GM12878 (cell line): ENCODE measurements at regions not wholly inside any gene's neighbourhood (a gene's known extent, or its start where the extent isn't known, plus 50 kb on each side); places are given as distances from the start of the nearest gene placed in this dataset.

Source experiments
- EZH2 ChIP-seq: IDR thresholded peaks from 2 replicates; pipeline ENCODE4 v1.6.1; 2012; ENCODE audit warnings: low read depth, mild to moderate bottlenecking, control low read depth, inconsistent platforms, low read length, borderline replicate concordance; ENCODE audit not compliant: control insufficient read depth
- NFYA ChIP-seq: IDR thresholded peaks from 2 replicates; pipeline ENCODE4 v1.6.1; 2011; ENCODE audit warnings: low read depth, mild to moderate bottlenecking, low read length, improper control_type of control experiment, borderline replicate concordance
- POLR2A ChIP-seq: IDR thresholded peaks from 2 replicates; pipeline ENCODE4 v1.6.1; 2011; ENCODE audit warnings: low read depth, mild to moderate bottlenecking, low read length
- POLR2AphosphoS5 ChIP-seq: IDR thresholded peaks from 2 replicates; pipeline ENCODE4 v1.6.1; 2011; ENCODE audit warnings: mild to moderate bottlenecking, low read length, inconsistent platforms
- RB1 ChIP-seq: fragments of 450-650 bp; formaldehyde crosslinking; IDR thresholded peaks from 2 replicates; pipeline ENCODE4 v1.6.1; 2017; ENCODE audit warnings: mild to moderate bottlenecking, borderline replicate concordance
- RELA ChIP-seq: fragments of 450-650 bp; IDR thresholded peaks from 2 replicates; pipeline ENCODE4 v1.8.0; 2014; ENCODE audit warnings: borderline replicate concordance; ENCODE audit not compliant: partially characterized antibody
- SRF ChIP-seq, 2 experiments: IDR thresholded peaks; 2 replicates each; pipeline ENCODE4 v1.6.1; 2011; ENCODE audit warnings: low read depth in 2 of 2, low read length in 2 of 2, mild to moderate bottlenecking in 1 of 2, moderate library complexity in 1 of 2
- YY1 ChIP-seq: IDR thresholded peaks from 2 replicates; pipeline ENCODE4 v1.6.1; 2011; ENCODE audit warnings: low read depth, mild to moderate bottlenecking, low read length
- ZNF207 ChIP-seq: fragments of 450-650 bp; IDR thresholded peaks from 2 replicates; pipeline ENCODE4 v1.6.1; 2014; ENCODE audit warnings: antibody characterized with exemption, mild to moderate bottlenecking, borderline replicate concordance
- TF ChIP-seq, protein P1 (sequence below), 3 experiments: IDR thresholded peaks in 2 of 3; conservative IDR thresholded peaks in 1 of 3; 2 replicates each; pipeline ENCODE4 v1.5.1; 2011; ENCODE audit warnings: low read depth in 3 of 3, low read length in 3 of 3, mild to moderate bottlenecking in 3 of 3, control low read depth in 2 of 3, moderate library complexity in 2 of 3, inconsistent platforms in 1 of 3, mixed read lengths in 1 of 3; ENCODE audit not compliant: control insufficient read depth in 2 of 3, insufficient read depth in 1 of 3; ENCODE audit errors: extremely low read depth in 1 of 3
- TF ChIP-seq, protein P2 (sequence below): IDR thresholded peaks from 2 replicates; pipeline ENCODE4 v1.6.1; 2012; ENCODE audit warnings: low read depth, low read length, improper control_type of control experiment
- TF ChIP-seq, protein P3 (sequence below): IDR thresholded peaks from 2 replicates; pipeline ENCODE4 v1.6.1; 2012; ENCODE audit warnings: mild to moderate bottlenecking, low read depth, low read length

DNA sequence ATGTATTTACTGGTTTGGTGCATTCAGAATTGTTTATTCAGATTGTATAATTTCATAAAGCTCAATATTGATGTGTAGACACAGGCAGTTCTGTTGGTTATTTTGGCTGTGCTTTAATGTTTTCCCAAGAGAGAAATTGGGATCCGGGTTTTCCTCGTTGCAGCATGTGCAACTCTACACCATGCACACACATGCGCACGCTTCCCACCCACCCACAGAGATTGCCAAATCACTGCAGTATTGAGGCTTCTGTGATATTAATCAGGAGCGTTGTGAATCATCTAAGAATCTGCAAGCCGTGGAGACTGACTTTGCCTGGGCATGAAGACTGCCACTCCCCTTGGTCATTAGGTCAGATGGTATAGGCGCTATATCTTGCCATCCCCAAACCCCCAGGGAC lies 571.5 kb downstream of the SLC4A3 start:
- TF ChIP-seq NFYA: no peak
- TF ChIP-seq ZNF207: no peak
- TF ChIP-seq, protein P1, sequence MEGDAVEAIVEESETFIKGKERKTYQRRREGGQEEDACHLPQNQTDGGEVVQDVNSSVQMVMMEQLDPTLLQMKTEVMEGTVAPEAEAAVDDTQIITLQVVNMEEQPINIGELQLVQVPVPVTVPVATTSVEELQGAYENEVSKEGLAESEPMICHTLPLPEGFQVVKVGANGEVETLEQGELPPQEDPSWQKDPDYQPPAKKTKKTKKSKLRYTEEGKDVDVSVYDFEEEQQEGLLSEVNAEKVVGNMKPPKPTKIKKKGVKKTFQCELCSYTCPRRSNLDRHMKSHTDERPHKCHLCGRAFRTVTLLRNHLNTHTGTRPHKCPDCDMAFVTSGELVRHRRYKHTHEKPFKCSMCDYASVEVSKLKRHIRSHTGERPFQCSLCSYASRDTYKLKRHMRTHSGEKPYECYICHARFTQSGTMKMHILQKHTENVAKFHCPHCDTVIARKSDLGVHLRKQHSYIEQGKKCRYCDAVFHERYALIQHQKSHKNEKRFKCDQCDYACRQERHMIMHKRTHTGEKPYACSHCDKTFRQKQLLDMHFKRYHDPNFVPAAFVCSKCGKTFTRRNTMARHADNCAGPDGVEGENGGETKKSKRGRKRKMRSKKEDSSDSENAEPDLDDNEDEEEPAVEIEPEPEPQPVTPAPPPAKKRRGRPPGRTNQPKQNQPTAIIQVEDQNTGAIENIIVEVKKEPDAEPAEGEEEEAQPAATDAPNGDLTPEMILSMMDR (IDR thresholded peaks at IDR 0.05 in 2 of 3, conservative IDR thresholded peaks at IDR 0.05 in 1 of 3; ENCODE audit: control insufficient read depth in 2 of 3, extremely low read depth in 1 of 3, insufficient read depth in 1 of 3, low read depth in 3 of 3, low read length in 3 of 3): no peak
- TF ChIP-seq YY1: no peak
- TF ChIP-seq, protein P2, sequence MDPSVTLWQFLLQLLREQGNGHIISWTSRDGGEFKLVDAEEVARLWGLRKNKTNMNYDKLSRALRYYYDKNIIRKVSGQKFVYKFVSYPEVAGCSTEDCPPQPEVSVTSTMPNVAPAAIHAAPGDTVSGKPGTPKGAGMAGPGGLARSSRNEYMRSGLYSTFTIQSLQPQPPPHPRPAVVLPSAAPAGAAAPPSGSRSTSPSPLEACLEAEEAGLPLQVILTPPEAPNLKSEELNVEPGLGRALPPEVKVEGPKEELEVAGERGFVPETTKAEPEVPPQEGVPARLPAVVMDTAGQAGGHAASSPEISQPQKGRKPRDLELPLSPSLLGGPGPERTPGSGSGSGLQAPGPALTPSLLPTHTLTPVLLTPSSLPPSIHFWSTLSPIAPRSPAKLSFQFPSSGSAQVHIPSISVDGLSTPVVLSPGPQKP: no peak
- no peak for TF ChIP-seq POLR2A
- no peak for TF ChIP-seq RELA
- no peak for TF ChIP-seq POLR2AphosphoS5
- no peak for TF ChIP-seq EZH2
- TF ChIP-seq RB1: no peak
- TF ChIP-seq, protein P3, sequence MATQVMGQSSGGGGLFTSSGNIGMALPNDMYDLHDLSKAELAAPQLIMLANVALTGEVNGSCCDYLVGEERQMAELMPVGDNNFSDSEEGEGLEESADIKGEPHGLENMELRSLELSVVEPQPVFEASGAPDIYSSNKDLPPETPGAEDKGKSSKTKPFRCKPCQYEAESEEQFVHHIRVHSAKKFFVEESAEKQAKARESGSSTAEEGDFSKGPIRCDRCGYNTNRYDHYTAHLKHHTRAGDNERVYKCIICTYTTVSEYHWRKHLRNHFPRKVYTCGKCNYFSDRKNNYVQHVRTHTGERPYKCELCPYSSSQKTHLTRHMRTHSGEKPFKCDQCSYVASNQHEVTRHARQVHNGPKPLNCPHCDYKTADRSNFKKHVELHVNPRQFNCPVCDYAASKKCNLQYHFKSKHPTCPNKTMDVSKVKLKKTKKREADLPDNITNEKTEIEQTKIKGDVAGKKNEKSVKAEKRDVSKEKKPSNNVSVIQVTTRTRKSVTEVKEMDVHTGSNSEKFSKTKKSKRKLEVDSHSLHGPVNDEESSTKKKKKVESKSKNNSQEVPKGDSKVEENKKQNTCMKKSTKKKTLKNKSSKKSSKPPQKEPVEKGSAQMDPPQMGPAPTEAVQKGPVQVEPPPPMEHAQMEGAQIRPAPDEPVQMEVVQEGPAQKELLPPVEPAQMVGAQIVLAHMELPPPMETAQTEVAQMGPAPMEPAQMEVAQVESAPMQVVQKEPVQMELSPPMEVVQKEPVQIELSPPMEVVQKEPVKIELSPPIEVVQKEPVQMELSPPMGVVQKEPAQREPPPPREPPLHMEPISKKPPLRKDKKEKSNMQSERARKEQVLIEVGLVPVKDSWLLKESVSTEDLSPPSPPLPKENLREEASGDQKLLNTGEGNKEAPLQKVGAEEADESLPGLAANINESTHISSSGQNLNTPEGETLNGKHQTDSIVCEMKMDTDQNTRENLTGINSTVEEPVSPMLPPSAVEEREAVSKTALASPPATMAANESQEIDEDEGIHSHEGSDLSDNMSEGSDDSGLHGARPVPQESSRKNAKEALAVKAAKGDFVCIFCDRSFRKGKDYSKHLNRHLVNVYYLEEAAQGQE: no peak
- TF ChIP-seq SRF (IDR thresholded peaks at IDR 0.05; ENCODE audit: low read depth in 2 of 2, low read length in 2 of 2): no peak
